Fibroblast of pulmonary artery (primary cell): ENCODE measurements at regions not wholly inside any gene's neighbourhood (a gene's known extent, or its start where the extent isn't known, plus 50 kb on each side); places are given as distances from the start of the nearest gene placed in this dataset.

Experiments used
- DNase-seq: peaks from one replicate; pipeline ENCODE4 v3.0.0-alpha.2; 2010; ENCODE audit warnings: low read depth
- H3K4me3 ChIP-seq: replicated peaks from 2 replicates; pipeline ENCODE4 v1.5.1; 2011; ENCODE audit warnings: low read depth, mild to moderate bottlenecking, control low read depth, low read length, moderate library complexity
- CTCF ChIP-seq: IDR thresholded peaks from 2 replicates; pipeline ENCODE4 v1.5.1; 2011; ENCODE audit warnings: mild to moderate bottlenecking, control low read depth, low read length, inconsistent platforms; ENCODE audit errors: missing control alignments

GRCh38 chr1:224506141-224506814 lies 71.7 kb upstream of the WDR26 start:
- no peak overlapping the region for H3K4me3 ChIP-seq
- no peak for TF ChIP-seq CTCF
- DNase-seq: no peak

DNA sequence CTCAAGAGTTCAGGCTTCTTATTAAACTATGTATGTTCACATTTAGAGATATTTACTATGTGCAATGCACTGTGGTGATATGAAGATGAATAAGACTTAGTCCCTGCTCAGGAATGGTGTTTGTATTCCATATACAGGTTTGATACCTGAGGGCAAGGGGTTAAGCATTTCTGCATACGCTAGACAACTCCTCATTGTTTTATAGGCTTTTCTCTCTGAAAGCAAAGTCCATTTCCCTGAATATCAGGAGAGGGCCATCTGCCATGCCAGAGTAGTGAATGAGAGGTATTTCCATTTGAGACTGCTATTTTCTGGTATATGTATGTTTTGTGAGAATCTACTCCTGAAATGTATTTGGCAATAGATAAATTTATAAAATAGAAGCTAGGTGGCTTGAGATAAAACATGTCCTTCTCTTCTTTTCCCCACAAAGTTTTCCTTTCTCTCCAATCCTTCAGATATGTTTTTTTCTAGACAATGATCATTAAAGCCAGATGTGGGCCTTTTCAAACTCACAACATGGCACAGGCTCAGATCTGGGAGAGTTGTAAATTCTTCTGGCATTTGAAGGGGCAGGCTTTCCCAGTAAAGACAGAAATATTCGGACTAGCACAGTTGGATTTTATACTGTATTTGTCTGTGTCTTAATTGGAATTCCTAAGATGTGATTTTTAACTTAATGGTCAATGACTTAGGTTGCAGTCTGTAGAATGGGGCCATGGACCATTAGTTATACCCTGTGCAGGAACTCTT lies 73.3 kb upstream of the WDR26 start:
- no peak for DNase-seq
- no peak overlapping the region for H3K4me3 ChIP-seq
- no peak for TF ChIP-seq CTCF

- no peak for TF ChIP-seq CTCF
- H3K4me3 ChIP-seq: no peak overlapping the region
- DNase-seq: no peak
Measured at GRCh38 chr1:224509907-224510306, 75.3 kb upstream of the WDR26 start.

DNA sequence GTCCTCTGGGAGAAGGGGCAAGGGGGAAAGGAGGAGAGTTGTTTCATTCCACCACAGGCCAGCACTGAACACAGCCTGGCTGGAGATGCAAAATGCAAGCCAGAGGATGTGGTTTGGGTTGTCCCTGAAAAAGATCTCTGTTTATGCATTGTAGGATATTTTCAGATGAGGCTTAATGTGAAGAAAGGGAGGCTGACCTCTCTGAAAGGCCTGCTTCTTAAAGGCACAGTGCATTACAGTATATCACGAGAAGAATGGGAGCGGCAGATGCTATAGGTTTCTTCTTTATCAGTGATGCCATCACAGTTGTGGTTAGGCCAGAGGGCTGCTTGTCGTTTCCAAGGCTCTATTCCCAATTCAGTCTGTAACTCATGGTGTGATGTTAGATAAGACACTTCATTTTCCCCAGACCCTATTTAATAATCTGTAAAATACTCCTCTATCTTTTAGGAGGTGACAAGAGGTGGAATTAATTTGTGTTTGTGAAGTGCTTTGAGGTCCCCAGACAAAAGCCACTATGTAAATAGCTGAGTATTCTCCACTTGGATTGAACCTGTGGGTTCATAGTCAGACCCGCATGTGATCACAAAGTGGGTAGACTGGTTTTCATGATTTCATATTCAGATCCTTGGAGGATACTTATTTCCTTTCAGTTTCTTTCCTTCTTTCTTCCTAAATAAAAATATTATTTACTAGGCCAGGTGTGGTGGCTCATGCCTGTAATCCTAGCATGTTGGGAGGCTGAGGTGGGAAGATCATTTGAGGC lies 76.5 kb upstream of the WDR26 start:
- DNase-seq: peak; percentile 36
- H3K4me3 ChIP-seq: no peak overlapping the region
- no peak for TF ChIP-seq CTCF

DNA sequence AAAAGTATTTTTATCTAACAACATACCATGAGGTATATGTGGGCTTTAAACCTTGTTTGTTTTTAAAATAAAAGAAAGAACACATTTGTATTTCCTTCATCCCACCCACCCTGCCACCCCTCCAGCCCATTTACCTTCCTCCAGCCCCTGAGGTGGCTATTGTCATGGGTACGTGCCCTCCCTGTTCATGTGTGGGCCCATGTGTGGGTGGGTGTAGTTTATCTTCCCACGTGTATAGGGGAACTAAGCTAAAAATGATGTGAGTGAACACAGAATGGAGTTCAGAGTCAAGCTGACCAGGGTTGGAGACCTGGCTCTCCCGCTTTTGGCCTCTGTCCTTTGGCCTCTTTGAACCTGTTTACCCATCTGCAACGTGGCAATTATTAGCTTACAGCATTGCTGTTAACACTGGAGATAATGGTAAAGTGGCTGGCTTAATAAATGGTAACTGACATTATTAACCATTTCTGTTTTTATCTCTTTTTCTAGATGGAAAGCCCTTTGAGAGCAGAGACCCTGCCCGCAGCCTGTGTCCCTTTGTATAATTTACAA lies 78.1 kb upstream of the WDR26 start:
- TF ChIP-seq CTCF: no peak
- no peak overlapping the region for H3K4me3 ChIP-seq
- no peak for DNase-seq

GRCh38 chr1:224513383-224513782 lies 78.8 kb upstream of the WDR26 start:
- no peak overlapping the region for H3K4me3 ChIP-seq
- no peak for TF ChIP-seq CTCF
- no peak for DNase-seq
